AG04450 (cell line): ENCODE measurements at regions not wholly inside any gene's neighbourhood (a gene's known extent, or its start where the extent isn't known, plus 50 kb on each side); places are given as distances from the start of the nearest gene placed in this dataset.

ENCODE experiments used
- CTCF ChIA-PET: fragments of 300-600, 350-600 bp; formaldehyde crosslinking; extraction: SDS; loops from one replicate; lab custom pipeline; 2022; ENCODE audit warnings: antibody characterized with exemption, inconsistent platforms; lab: Charles Lee
- POLR2A ChIA-PET: fragments of 350-600 bp; formaldehyde crosslinking; extraction: SDS; loops from one replicate; lab custom pipeline; 2021; ENCODE audit warnings: antibody characterized with exemption, inconsistent platforms; lab: Yijun Ruan, JAX
- DNase-seq: peaks from one replicate; pipeline ENCODE4 v3.0.0-alpha.2; 2011; ENCODE audit warnings: low read depth, low spot score
- H3K27ac ChIP-seq: one replicate; pipeline ENCODE4 v1.5.1; 2012; ENCODE audit warnings: low read depth, low read length, control low read depth
- H3K27me3 ChIP-seq: one replicate; pipeline ENCODE4 v1.6.0; 2012; ENCODE audit warnings: low read length; ENCODE audit not compliant: control insufficient read depth, insufficient read depth
- H3K4me3 ChIP-seq: 2 replicates; pipeline ENCODE4 v1.5.1; 2011; ENCODE audit warnings: mild to moderate bottlenecking, low read depth, low read length, control low read depth
- H3K9me3 ChIP-seq: 2 replicates; pipeline ENCODE4 v1.5.1; 2012; ENCODE audit warnings: low read length; ENCODE audit not compliant: control insufficient read depth, insufficient read depth
- TF ChIP-seq, protein P1 (sequence below): IDR thresholded peaks from 2 replicates; pipeline ENCODE4 v1.5.1; 2011; ENCODE audit warnings: low read depth, low read length, control low read depth, inconsistent platforms

GRCh38 chr4:30473225-30473624 is 246.9 kb upstream of the PCDH7 start:
- H3K4me3 ChIP-seq: no peak overlapping the region
- ChIA-PET POLR2A (no interaction called here), CTCF (no interaction called here)
- TF ChIP-seq, protein P1, sequence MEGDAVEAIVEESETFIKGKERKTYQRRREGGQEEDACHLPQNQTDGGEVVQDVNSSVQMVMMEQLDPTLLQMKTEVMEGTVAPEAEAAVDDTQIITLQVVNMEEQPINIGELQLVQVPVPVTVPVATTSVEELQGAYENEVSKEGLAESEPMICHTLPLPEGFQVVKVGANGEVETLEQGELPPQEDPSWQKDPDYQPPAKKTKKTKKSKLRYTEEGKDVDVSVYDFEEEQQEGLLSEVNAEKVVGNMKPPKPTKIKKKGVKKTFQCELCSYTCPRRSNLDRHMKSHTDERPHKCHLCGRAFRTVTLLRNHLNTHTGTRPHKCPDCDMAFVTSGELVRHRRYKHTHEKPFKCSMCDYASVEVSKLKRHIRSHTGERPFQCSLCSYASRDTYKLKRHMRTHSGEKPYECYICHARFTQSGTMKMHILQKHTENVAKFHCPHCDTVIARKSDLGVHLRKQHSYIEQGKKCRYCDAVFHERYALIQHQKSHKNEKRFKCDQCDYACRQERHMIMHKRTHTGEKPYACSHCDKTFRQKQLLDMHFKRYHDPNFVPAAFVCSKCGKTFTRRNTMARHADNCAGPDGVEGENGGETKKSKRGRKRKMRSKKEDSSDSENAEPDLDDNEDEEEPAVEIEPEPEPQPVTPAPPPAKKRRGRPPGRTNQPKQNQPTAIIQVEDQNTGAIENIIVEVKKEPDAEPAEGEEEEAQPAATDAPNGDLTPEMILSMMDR: no peak
- H3K9me3 ChIP-seq: no peaks in the 10 kb centered on the region
- DNase-seq: no peak
- no peaks in the 10 kb centered on the region for H3K27me3 ChIP-seq
- H3K27ac ChIP-seq: no peak overlapping the region

DNA sequence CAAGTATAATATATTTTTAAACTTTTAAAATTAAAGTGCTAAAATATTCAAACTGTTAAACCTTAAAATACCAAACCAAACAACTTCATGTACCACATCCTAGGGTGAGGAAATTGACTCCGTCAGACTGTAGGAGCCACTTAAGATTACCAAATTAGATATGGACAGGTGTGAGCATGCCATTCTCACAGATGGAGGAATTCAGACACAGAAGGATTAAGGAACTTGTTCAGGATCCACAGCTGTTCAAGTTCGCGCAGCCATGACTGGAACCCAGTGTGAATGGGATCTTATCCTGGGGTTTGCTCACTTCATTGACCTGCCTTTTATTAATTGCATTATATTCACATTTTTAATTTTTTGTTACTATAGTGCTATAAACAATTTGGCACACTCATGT is 224.9 kb upstream of the PCDH7 start:
- POLR2A ChIA-PET: no interaction called here
- CTCF ChIA-PET: no interaction called here
- H3K27ac ChIP-seq: no peak overlapping the region
- TF ChIP-seq, protein P1: no peak
- no peak overlapping the region for H3K4me3 ChIP-seq
- no peak for DNase-seq
- no peaks in the 10 kb centered on the region for H3K9me3 ChIP-seq
- no peaks in the 10 kb centered on the region for H3K27me3 ChIP-seq

GRCh38 chr4:30495651-30496310 is 224.4 kb upstream of the PCDH7 start:
- Histone ChIP-seq H3K27me3 (no peaks in the 10 kb centered on the region), H3K9me3 (no peaks in the 10 kb centered on the region), H3K4me3 (no peak overlapping the region), H3K27ac (no peak overlapping the region)
- TF ChIP-seq, protein P1: no peak
- ChIA-PET CTCF (no interaction called here), POLR2A (no interaction called here)
- no peak for DNase-seq

DNA sequence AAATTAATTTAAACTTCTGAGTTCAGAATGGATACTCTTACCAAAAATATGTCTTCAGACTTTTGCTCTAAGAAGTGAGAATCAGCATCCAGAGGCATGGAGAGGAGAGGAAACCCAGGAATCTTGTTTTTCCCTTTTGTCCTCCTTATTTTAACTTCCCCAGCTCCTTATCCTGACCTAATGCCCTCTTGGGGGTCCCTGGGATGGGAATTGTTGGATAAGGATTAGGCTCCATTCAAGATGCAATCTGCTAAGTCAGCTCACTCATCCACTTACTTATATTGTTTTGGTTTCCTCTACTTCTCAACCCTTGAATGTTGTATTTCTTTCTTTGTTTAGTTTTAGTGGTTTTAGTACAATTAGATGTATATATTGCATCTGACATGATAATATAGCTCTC is 208.4 kb upstream of the PCDH7 start:
- POLR2A ChIA-PET: no interaction called here
- no peak overlapping the region for H3K4me3 ChIP-seq

GRCh38 chr4:30518211-30518610 is 202.0 kb upstream of the PCDH7 start:
- ChIA-PET CTCF (no interaction called here), POLR2A (no interaction called here)
- H3K4me3 ChIP-seq: no peak overlapping the region
- H3K27ac ChIP-seq: no peak overlapping the region
- no peaks in the 10 kb centered on the region for H3K9me3 ChIP-seq
- H3K27me3 ChIP-seq: no peaks in the 10 kb centered on the region
- TF ChIP-seq, protein P1: no peak
- no peak for DNase-seq

More for the DNA sequence above, 208.4 kb upstream of the PCDH7 start:
- no peaks in the 10 kb centered on the region for H3K27me3 ChIP-seq
- H3K9me3 ChIP-seq: no peaks in the 10 kb centered on the region
- no peak for DNase-seq
- CTCF ChIA-PET: no interaction called here
- TF ChIP-seq, protein P1: no peak
- H3K27ac ChIP-seq: no peak overlapping the region
